C1 segment of cervical spinal cord (tissue), 14 donors: ENCODE measurements at regions not wholly inside any gene's neighbourhood (a gene's known extent, or its start where the extent isn't known, plus 50 kb on each side); places are given as distances from the start of the nearest gene placed in this dataset.
A peak's percentile ranks its signal among the peaks of the same experiment; 100 is the strongest.

Source experiments
- DNase-seq, 14 donors: peaks; one replicate each; lab custom pipeline; 2025; lab: John Stamatoyannopoulos, UW

- no peak for DNase-seq
These were observed 147.9 kb upstream of the CBLN2 start for GRCh38 chr18:72692086-72692485.

GRCh38 chr18:72687736-72688135, 143.6 kb upstream of the CBLN2 start:
- no peak for DNase-seq

- DNase-seq: no peak
These were observed 131.3 kb upstream of the CBLN2 start for GRCh38 chr18:72675394-72675793.

- no peak for DNase-seq
These were observed 130.6 kb upstream of the CBLN2 start for GRCh38 chr18:72674710-72675109.

- no peak for DNase-seq
These were observed 129.1 kb upstream of the CBLN2 start for GRCh38 chr18:72673242-72673641.

GRCh38 chr18:72672364-72673184, 128.4 kb upstream of the CBLN2 start:
- DNase-seq: no peak

- no peak for DNase-seq
These were observed 123.8 kb upstream of the CBLN2 start for GRCh38 chr18:72667932-72668331.

GRCh38 chr18:72652990-72653593, 109.0 kb upstream of the CBLN2 start:
- DNase-seq: peak in 3 of 14 donors; percentile 1 to 8 (median 3)

GRCh38 chr18:72651033-72651432, 106.9 kb upstream of the CBLN2 start:
- no peak for DNase-seq

GRCh38 chr18:72648481-72648960, 104.4 kb upstream of the CBLN2 start:
- no peak for DNase-seq

- DNase-seq: no peak
These were observed 103.9 kb upstream of the CBLN2 start for GRCh38 chr18:72648079-72648478.

- no peak for DNase-seq
These were observed 96.4 kb upstream of the CBLN2 start for GRCh38 chr18:72640557-72640956.

GRCh38 chr18:72638376-72638775, 94.2 kb upstream of the CBLN2 start:
- DNase-seq: no peak

GRCh38 chr18:72637721-72638120, 93.6 kb upstream of the CBLN2 start:
- DNase-seq: no peak

GRCh38 chr18:72637299-72637698, 93.2 kb upstream of the CBLN2 start:
- peak in 1 of 14 donors; percentile 4 for DNase-seq

- no peak for DNase-seq
These were observed 92.5 kb upstream of the CBLN2 start for GRCh38 chr18:72636611-72637010.

- no peak for DNase-seq
These were observed 90.4 kb upstream of the CBLN2 start for GRCh38 chr18:72634500-72634899.

- DNase-seq: no peak
These were observed 86.8 kb upstream of the CBLN2 start for GRCh38 chr18:72630991-72631390.

GRCh38 chr18:72623444-72623843, 79.3 kb upstream of the CBLN2 start:
- DNase-seq: no peak

- DNase-seq: no peak
These were observed 69.4 kb upstream of the CBLN2 start for GRCh38 chr18:72613534-72613930.

- DNase-seq: no peak
These were observed 68.9 kb upstream of the CBLN2 start for GRCh38 chr18:72612894-72613533.

GRCh38 chr18:72605376-72605775, 61.2 kb upstream of the CBLN2 start:
- no peak for DNase-seq

- DNase-seq: no peak
These were observed 57.8 kb upstream of the CBLN2 start for GRCh38 chr18:72601944-72602343.
